GM10266 (cell line): ENCODE measurements at regions not wholly inside any gene's neighbourhood (a gene's known extent, or its start where the extent isn't known, plus 50 kb on each side); places are given as distances from the start of the nearest gene placed in this dataset.
"Not testable (repeated sequence)": the region's sequence is repeated elsewhere in the genome, so short reads cannot be mapped to it uniquely, and the experiment has no call there.

Experiments used
- DNase-seq: peaks from one replicate; pipeline ENCODE4 v3.0.0; 2012; ENCODE audit errors: extremely low spot score
- CTCF ChIP-seq: IDR thresholded peaks from 2 replicates; pipeline ENCODE4 v1.5.1; 2012; ENCODE audit warnings: mild to moderate bottlenecking, low read depth; ENCODE audit not compliant: control insufficient read depth, insufficient read depth; ENCODE audit errors: missing control alignments

DNA sequence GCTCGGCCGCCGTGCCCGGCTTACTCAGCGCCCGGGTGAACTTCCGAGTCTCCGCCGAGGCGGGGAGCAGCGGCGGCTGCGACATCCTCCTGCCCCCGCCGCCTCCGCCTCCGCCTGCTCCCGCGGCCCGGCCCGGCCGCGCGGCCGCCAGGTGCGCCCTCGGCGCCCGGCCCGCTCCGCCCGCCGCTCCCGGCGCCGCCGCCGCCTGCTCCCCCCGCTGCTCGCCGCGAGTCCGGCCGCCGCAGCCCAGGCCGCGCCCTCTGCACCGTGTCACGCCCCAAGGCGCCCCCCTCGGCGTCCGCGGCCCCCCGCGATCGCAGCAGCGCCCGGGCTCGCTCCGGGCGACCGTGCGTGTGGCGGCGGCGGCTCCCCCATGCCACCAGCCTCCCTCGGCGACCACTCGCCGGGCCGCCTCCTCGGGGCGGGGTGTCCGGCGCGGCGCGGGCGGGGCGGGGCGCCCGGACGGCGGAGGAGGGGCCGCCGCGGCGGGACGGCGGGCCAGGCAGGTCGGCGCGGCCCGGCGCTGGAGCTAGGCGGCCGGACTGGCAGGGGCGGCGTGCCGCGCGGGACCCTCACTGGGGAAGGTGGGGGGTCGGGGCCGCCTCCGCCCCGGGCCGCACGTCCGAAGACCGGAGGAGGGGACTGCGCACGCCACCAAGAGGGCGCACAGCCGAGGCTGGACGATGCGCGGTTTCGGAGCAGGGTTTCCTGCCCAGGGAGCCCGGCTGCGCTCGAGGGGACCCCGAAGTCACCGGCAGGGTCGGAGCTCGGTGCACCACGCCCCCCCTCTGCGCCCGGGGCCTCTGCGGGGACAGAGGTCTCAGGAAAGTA, 108.6 kb upstream of the DOCK9 start:
- DNase-seq, result peak; percentile 87

GRCh38 chr13:99087098-99087953, 109.5 kb upstream of the DOCK9 start:
- peak; percentile 99 for DNase-seq
- no peak for TF ChIP-seq CTCF

More for the DNA sequence above, 108.6 kb upstream of the DOCK9 start:
- TF ChIP-seq CTCF, result peak; percentile 13

DNA sequence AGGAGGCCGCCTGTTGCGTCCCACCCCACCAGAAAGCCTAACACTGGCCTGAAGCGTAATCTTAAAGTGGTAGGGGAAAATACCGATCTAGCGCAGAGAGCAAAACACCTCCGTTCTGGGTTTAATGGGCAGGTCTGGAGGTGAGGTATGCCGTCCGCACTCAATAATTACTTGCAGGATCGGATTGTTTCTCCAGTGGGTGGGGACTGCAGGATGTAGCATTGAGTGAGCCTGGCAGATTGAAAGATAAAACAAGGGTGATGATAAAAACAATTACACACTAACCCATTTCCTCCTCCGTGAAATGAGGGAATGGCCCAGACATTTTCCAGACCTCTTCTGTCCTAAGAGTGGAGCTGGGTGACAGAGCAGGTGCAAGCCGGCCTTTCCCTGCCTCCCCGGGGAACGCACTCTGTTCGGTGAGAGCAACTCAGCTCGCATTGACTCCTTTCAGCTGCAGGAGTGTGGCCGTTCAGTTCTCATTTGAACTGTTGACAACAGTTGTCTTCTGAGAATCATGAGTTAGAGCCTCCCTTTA, 110.2 kb upstream of the DOCK9 start:
- TF ChIP-seq CTCF, result no peak
- no peak for DNase-seq

- no peak for TF ChIP-seq CTCF
- no peak for DNase-seq
These were observed 106.7 kb upstream of the UBAC2 start for GRCh38 chr13:99093997-99094396.

- not testable (repeated sequence) for DNase-seq
These were observed 98.8 kb upstream of the UBAC2 start for GRCh38 chr13:99101831-99102230.

DNA sequence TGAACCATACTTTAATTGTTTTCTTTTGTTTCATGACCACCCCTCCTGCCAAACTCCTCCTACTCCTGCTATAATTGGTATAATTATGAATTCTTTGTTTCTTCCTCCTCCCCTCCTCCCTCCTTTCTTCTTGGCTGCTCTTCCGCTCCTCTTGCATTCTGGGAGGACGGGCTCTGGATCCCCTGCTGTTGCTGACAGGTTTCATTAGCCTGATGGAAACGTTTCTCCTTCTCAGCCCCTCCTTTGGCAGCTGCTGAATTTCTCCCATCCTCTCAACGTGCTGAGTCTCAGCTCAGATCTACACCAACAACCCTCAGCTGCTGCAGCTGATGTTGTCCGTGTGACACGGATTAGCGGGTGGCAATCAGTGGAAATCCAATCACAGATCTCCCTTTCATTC, 97.1 kb upstream of the UBAC2 start:
- no peak for DNase-seq
- TF ChIP-seq CTCF, result no peak

GRCh38 chr13:99104396-99104795, 96.3 kb upstream of the UBAC2 start:
- no peak for DNase-seq
- TF ChIP-seq CTCF, result no peak
